Karpas-422 (cell line): ENCODE measurements at regions not wholly inside any gene's neighbourhood (a gene's known extent, or its start where the extent isn't known, plus 50 kb on each side); places are given as distances from the start of the nearest gene placed in this dataset.

Source experiments
- DNase-seq: peaks from one replicate; pipeline ENCODE4 v3.0.0-alpha.2; 2015
- H2AFZ ChIP-seq: fragments of 200-600 bp; sonication (generic); 2 replicates; pipeline ENCODE4 v1.6.1; 2014; ENCODE audit warnings: antibody characterized with exemption, low read length, mixed read lengths
- H3K27ac ChIP-seq: fragments of 200-600 bp; sonication (generic); 2 replicates; pipeline ENCODE4 v1.5.1; 2014; ENCODE audit warnings: mild to moderate bottlenecking, low read length, moderate library complexity
- H3K27me3 ChIP-seq: fragments of 200-600 bp; sonication (generic); 2 replicates; pipeline ENCODE4 v1.6.1; 2014; ENCODE audit warnings: low read length, mixed read lengths
- H3K36me3 ChIP-seq: fragments of 200-600 bp; sonication (generic); 2 replicates; pipeline ENCODE4 v1.6.1; 2014; ENCODE audit warnings: low read length, mixed read lengths; ENCODE audit not compliant: insufficient read depth
- H3K4me1 ChIP-seq: fragments of 200-600 bp; sonication (generic); 2 replicates; pipeline ENCODE4 v1.6.1; 2014; ENCODE audit warnings: mild to moderate bottlenecking, low read length, mixed read lengths
- H3K4me2 ChIP-seq: fragments of 200-600 bp; sonication (generic); 2 replicates; pipeline ENCODE4 v1.6.1; 2014; ENCODE audit warnings: low read length, low read depth, mild to moderate bottlenecking; ENCODE audit not compliant: poor library complexity, severe bottlenecking
- H3K4me3 ChIP-seq: fragments of 200-600 bp; sonication (generic); 2 replicates; pipeline ENCODE4 v1.5.1; 2014; ENCODE audit warnings: mild to moderate bottlenecking, antibody characterized with exemption, low read length, mixed read lengths
- H3K79me2 ChIP-seq: fragments of 200-600 bp; sonication (generic); 2 replicates; pipeline ENCODE4 v1.6.1; 2014; ENCODE audit warnings: mild to moderate bottlenecking, low read length, mixed read lengths
- H3K9ac ChIP-seq: fragments of 200-600 bp; sonication (generic); 2 replicates; pipeline ENCODE4 v1.6.0; 2014; ENCODE audit warnings: low read length
- H3K9me2 ChIP-seq: fragments of 200-600 bp; sonication (generic), shearing (Covaris generic); replicated peaks from 2 replicates; pipeline ENCODE4 v1.6.0; 2014; ENCODE audit warnings: mild to moderate bottlenecking, low read length, moderate library complexity; ENCODE audit not compliant: insufficient read depth
- H3K9me3 ChIP-seq: fragments of 300-700, 200-600 bp; sonication (generic); 2 replicates; pipeline ENCODE4 v1.6.1; 2014; ENCODE audit warnings: low read length, mixed read lengths
- H4K20me1 ChIP-seq: fragments of 200-600 bp; sonication (generic); 2 replicates; pipeline ENCODE4 v1.6.1; 2014; ENCODE audit warnings: mild to moderate bottlenecking, antibody characterized with exemption, low read length, low read depth; ENCODE audit not compliant: insufficient read depth

DNA sequence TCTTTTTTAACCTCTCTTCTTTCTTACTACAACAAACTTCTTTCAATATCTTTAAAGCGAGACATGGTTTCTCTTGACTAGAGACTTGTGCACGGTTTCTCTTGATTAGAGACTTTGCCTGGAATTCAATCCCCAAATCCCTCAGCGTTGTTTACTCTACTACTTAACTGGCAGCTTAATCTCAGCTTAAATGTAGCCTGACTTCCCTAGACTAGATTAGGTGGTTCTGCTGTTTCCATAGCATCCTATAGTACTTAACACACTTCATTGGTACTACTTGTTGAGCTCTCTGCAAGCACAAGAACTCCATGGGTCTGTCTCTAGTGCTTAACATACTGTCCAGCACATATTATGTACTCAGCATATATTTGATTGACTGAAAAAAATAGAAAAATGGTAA is 168.2 kb upstream of the GPR149 start:
- Histone ChIP-seq H2AFZ (no peak overlapping the region), H3K4me2 (no peak overlapping the region), H3K36me3 (no peaks in the 10 kb centered on the region), H3K79me2 (no peaks in the 10 kb centered on the region), H3K4me3 (no peak overlapping the region), H4K20me1 (no peaks in the 10 kb centered on the region), H3K27ac (no peak overlapping the region), H3K9me2 (no peaks in the 10 kb centered on the region), H3K27me3 (no peaks in the 10 kb centered on the region), H3K4me1 (no peaks in the 10 kb centered on the region), H3K9ac (no peak overlapping the region), H3K9me3 (no peaks in the 10 kb centered on the region)
- no peak for DNase-seq

GRCh38 chr3:154590675-154591384 is 160.8 kb upstream of the GPR149 start:
- H2AFZ ChIP-seq: no peak overlapping the region
- no peaks in the 10 kb centered on the region for H3K36me3 ChIP-seq
- no peaks in the 10 kb centered on the region for H3K27me3 ChIP-seq
- no peaks in the 10 kb centered on the region for H3K9me2 ChIP-seq
- no peak overlapping the region for H3K4me3 ChIP-seq
- H4K20me1 ChIP-seq: no peaks in the 10 kb centered on the region
- no peak overlapping the region for H3K9ac ChIP-seq
- DNase-seq: no peak
- no peaks in the 10 kb centered on the region for H3K9me3 ChIP-seq
- H3K79me2 ChIP-seq: no peaks in the 10 kb centered on the region
- no peaks in the 10 kb centered on the region for H3K4me1 ChIP-seq
- H3K27ac ChIP-seq: no peak overlapping the region
- no peak overlapping the region for H3K4me2 ChIP-seq

GRCh38 chr3:154588831-154589230 is 158.8 kb upstream of the GPR149 start:
- Histone ChIP-seq H3K9ac (no peak overlapping the region), H3K4me1 (no peaks in the 10 kb centered on the region), H3K79me2 (no peaks in the 10 kb centered on the region), H3K9me3 (no peaks in the 10 kb centered on the region), H3K4me3 (no peak overlapping the region), H3K36me3 (no peaks in the 10 kb centered on the region), H4K20me1 (no peaks in the 10 kb centered on the region), H3K27me3 (no peaks in the 10 kb centered on the region), H3K9me2 (no peaks in the 10 kb centered on the region), H3K4me2 (no peak overlapping the region), H3K27ac (no peak overlapping the region), H2AFZ (no peak overlapping the region)
- DNase-seq: no peak

- Histone ChIP-seq H3K27ac (no peak overlapping the region), H3K9ac (no peak overlapping the region), H3K4me1 (no peaks in the 10 kb centered on the region), H3K36me3 (no peaks in the 10 kb centered on the region), H3K4me3 (no peak overlapping the region), H3K4me2 (no peak overlapping the region), H4K20me1 (no peaks in the 10 kb centered on the region), H3K9me2 (no peaks in the 10 kb centered on the region), H2AFZ (no peak overlapping the region), H3K79me2 (no peaks in the 10 kb centered on the region), H3K27me3 (no peaks in the 10 kb centered on the region), H3K9me3 (no peaks in the 10 kb centered on the region)
- no peak for DNase-seq
These were observed 155.0 kb upstream of the GPR149 start for GRCh38 chr3:154584974-154585373.

DNA sequence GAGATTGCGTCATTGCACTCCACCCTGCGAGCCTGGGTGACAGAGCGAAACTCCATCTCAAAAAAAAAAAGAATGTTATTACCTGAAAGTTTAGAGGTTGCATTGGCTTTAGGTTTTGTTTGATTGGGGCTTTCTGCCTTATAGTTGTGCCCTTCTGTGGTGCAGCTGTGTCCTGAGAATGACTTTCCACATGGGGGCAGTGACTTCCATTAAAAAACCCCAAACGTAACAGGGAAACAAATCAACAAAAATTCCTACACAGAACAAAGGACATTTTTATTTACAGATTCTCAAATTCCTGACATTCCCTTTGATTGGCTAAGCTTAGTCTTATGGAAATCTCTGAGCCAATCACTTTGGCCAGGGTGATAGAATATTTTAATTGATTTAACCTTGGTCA is 154.1 kb upstream of the GPR149 start:
- Histone ChIP-seq H3K9me2 (no peaks in the 10 kb centered on the region), H3K27me3 (no peaks in the 10 kb centered on the region), H3K36me3 (no peaks in the 10 kb centered on the region), H3K4me1 (no peaks in the 10 kb centered on the region), H3K27ac (no peak overlapping the region), H3K4me2 (no peak overlapping the region), H3K79me2 (no peaks in the 10 kb centered on the region), H4K20me1 (no peaks in the 10 kb centered on the region), H3K4me3 (no peak overlapping the region), H3K9me3 (no peaks in the 10 kb centered on the region), H2AFZ (no peak overlapping the region), H3K9ac (no peak overlapping the region)
- DNase-seq: no peak

- Histone ChIP-seq H3K9me3 (no peaks in the 10 kb centered on the region), H3K4me3 (no peak overlapping the region), H3K27me3 (no peaks in the 10 kb centered on the region), H3K4me1 (no peaks in the 10 kb centered on the region), H3K9me2 (no peaks in the 10 kb centered on the region), H3K79me2 (no peaks in the 10 kb centered on the region), H2AFZ (no peak overlapping the region), H4K20me1 (no peaks in the 10 kb centered on the region), H3K36me3 (no peaks in the 10 kb centered on the region), H3K27ac (no peak overlapping the region), H3K4me2 (no peak overlapping the region), H3K9ac (no peak overlapping the region)
- no peak for DNase-seq
These were observed 153.2 kb upstream of the GPR149 start for GRCh38 chr3:154583086-154583634.

DNA sequence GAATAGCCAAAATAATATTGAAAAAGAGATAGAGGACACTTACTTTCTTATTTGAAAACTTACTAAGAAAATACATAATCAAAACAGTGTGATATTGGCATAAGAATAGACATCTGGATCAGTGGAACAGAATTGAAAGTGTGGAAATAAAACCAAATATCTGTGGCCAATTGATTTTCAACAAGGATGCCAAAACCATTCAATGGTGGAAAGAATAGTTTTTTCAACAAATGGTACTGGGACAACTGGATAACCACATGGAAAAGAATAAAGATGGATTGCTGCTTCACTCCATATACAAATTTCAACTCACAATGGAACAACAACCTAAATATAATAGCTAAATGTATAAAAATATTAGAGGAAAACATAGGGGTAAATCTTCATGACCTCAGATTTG is 152.5 kb upstream of the GPR149 start:
- Histone ChIP-seq H3K9ac (no peak overlapping the region), H3K4me3 (no peak overlapping the region), H3K9me3 (no peaks in the 10 kb centered on the region), H3K36me3 (no peaks in the 10 kb centered on the region), H4K20me1 (no peaks in the 10 kb centered on the region), H3K4me1 (no peaks in the 10 kb centered on the region), H2AFZ (no peak overlapping the region), H3K27ac (no peak overlapping the region), H3K27me3 (no peaks in the 10 kb centered on the region), H3K4me2 (no peak overlapping the region), H3K79me2 (no peaks in the 10 kb centered on the region), H3K9me2 (no peaks in the 10 kb centered on the region)
- DNase-seq: no peak

DNA sequence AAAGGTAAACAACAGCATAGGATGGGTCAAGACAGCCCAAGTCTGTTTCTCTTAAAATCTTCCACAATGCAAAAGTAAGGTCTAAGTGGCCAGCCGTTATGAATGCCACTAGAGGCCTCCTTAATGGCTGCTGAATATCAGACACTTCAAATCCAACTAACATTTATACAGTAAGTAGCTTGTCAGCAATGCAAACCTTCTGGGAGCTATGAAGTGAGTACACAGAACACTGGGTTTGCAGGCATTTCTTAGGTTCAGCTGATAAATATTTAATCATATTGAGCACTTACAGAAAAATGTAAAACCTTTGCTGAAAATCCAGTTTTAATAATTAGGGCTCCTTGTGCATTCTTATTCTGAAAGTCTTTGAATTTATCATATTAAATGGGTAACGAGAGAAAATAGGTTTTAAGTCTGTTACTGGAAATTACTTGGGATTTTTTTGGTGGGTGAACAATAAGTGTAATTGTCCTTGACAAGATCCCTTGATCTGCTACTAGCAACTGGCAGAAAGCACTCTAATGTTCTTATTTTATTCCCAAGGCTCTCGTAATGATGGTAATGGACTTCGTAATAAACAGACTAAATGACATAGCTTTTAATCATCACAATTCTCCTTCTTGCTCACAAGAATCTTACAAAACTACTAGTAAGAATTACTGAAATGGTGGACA is 141.7 kb upstream of the GPR149 start:
- Histone ChIP-seq H3K36me3 (no peaks in the 10 kb centered on the region), H4K20me1 (no peaks in the 10 kb centered on the region), H3K4me2 (no peak overlapping the region), H3K9me3 (no peaks in the 10 kb centered on the region), H3K27me3 (no peaks in the 10 kb centered on the region), H3K9ac (no peak overlapping the region), H3K79me2 (no peaks in the 10 kb centered on the region), H3K4me3 (no peak overlapping the region), H3K9me2 (no peaks in the 10 kb centered on the region), H3K4me1 (no peaks in the 10 kb centered on the region), H2AFZ (no peak overlapping the region), H3K27ac (no peak overlapping the region)
- no peak for DNase-seq
